Neural cell (in vitro differentiated cells): ENCODE measurements at regions not wholly inside any gene's neighbourhood (a gene's known extent, or its start where the extent isn't known, plus 50 kb on each side); places are given as distances from the start of the nearest gene placed in this dataset.

ENCODE experiments used
- CTCF ChIP-seq: fragments of 450-650 bp; IDR thresholded peaks from 2 replicates; pipeline ENCODE4 v1.5.1; 2014; ENCODE audit warnings: antibody characterized with exemption, mild to moderate bottlenecking, moderate library complexity; ENCODE audit not compliant: poor library complexity, severe bottlenecking
- EZH2 ChIP-seq: fragments of 200-600, 300-800 bp; shearing (Covaris generic), sonication (generic); IDR thresholded peaks from 2 replicates; pipeline ENCODE4 v1.6.1; 2014; ENCODE audit warnings: antibody characterized with exemption, low read length, borderline replicate concordance, mild to moderate bottlenecking; ENCODE audit not compliant: insufficient read depth, poor library complexity, severe bottlenecking

DNA sequence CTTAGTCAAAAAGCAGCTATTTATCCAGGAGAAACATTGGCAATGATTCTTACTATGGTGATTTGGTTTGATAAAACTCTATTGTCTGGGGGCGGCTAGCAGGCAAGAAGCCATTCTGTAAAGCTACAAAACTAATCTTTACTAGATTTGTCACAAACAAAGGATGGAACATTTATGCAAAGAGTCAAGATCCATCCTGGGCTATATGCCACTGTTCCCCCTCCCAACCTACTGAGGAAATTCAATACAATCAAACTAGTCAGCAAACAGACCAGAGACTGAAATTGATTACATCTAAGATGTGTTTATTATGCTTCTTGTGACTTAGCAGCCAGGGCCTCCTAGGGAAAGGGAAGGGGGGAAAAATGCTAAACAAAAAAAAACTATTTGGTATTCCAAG lies 397.6 kb downstream of the GPAM start:
- TF ChIP-seq CTCF: no peak
- TF ChIP-seq EZH2: no peak
